Tibial artery (tissue), 4 donors: ENCODE measurements at regions not wholly inside any gene's neighbourhood (a gene's known extent, or its start where the extent isn't known, plus 50 kb on each side); places are given as distances from the start of the nearest gene placed in this dataset.
A peak's percentile ranks its signal among the peaks of the same experiment; 100 is the strongest.

Experiments used
- DNase-seq, 2 donors: peaks; one replicate each; pipeline ENCODE4 v3.0.0-alpha.2; 2019
- H3K27ac ChIP-seq, 2 donors: fragments of 200-600 bp; sonication (generic) in 1 of 2; 1 replicate in 1 of 2; 2 replicates in 1 of 2; pipeline ENCODE4 v1.5.1; 2018 to 2019; ENCODE audit warnings: mild to moderate bottlenecking in 1 of 2
- H3K27me3 ChIP-seq, 2 donors: fragments of 200-600 bp; sonication (generic) in 1 of 2; one replicate each; pipeline versions ENCODE4 v1.5.1 to v1.6.0; 2016 to 2019
- H3K36me3 ChIP-seq, 3 donors: fragments of 200-600 bp; sonication (generic) in 2 of 3; one replicate each; pipeline ENCODE4 v1.5.1; 2016 to 2019; ENCODE audit warnings: mild to moderate bottlenecking in 2 of 3
- H3K4me1 ChIP-seq, 4 donors: fragments of 200-600 bp; sonication (generic) in 2 of 4; 1 replicate in 3 of 4; 2 replicates in 1 of 4; pipeline ENCODE4 v1.5.1; 2016 to 2019
- H3K4me3 ChIP-seq, 2 donors: fragments of 200-600 bp; sonication (generic) in 1 of 2; 1 replicate in 1 of 2; 2 replicates in 1 of 2; pipeline ENCODE4 v1.5.1; 2018 to 2019; ENCODE audit warnings: mild to moderate bottlenecking in 2 of 2
- H3K9me3 ChIP-seq, 3 donors: fragments of 200-600 bp; sonication (generic) in 1 of 3; one replicate each; pipeline ENCODE4 v1.5.1; 2016 to 2019
- intact Hi-C: fragments of 100-400 bp; cut with DNase I; formaldehyde crosslinking; loops from one replicate; pipeline ENCODE4 v1.15.0; 2023; ENCODE audit warnings: low total_unique reads
- TF ChIP-seq, protein P1 (sequence below), 2 experiments: fragments of 200-600 bp in 1 of 2; fragments of 450-650 bp in 1 of 2; IDR thresholded peaks; one replicate each; pipeline ENCODE4 v1.5.1; 2017 to 2019; ENCODE audit warnings: antibody characterized with exemption in 2 of 2, mild to moderate bottlenecking in 1 of 2, moderate library complexity in 1 of 2

DNA sequence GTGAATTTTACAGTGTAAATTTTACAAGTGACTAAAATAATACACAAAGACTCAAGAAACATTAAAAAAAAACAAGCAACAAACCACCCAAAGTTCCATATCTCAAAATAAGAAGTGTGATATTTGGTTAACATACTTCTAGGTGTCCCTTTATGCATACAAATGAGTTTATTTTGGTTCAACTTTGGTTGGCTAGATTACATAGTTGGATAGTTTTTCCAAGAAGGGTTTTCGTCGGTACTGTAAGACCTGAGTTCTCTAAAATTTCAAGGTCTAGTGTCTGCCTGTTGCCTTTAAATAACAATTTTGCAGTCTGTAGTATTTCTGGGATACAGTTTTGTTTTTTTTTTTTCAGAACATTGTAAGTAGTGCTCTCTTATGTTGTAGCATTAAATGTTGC is 58.8 kb upstream of the JAK2 start:
- no peaks in the 10 kb centered on the region for H3K27me3 ChIP-seq
- H3K27ac ChIP-seq = peak overlapping the region; percentile 53 to 68
- no peak for DNase-seq
- no peak overlapping the region for H3K4me3 ChIP-seq
- peaks cover 0 to 83% (median 21%) of the 10 kb centered on the region in 4 donors for H3K4me1 ChIP-seq
- TF ChIP-seq, protein P1, sequence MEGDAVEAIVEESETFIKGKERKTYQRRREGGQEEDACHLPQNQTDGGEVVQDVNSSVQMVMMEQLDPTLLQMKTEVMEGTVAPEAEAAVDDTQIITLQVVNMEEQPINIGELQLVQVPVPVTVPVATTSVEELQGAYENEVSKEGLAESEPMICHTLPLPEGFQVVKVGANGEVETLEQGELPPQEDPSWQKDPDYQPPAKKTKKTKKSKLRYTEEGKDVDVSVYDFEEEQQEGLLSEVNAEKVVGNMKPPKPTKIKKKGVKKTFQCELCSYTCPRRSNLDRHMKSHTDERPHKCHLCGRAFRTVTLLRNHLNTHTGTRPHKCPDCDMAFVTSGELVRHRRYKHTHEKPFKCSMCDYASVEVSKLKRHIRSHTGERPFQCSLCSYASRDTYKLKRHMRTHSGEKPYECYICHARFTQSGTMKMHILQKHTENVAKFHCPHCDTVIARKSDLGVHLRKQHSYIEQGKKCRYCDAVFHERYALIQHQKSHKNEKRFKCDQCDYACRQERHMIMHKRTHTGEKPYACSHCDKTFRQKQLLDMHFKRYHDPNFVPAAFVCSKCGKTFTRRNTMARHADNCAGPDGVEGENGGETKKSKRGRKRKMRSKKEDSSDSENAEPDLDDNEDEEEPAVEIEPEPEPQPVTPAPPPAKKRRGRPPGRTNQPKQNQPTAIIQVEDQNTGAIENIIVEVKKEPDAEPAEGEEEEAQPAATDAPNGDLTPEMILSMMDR (IDR thresholded peaks at IDR 0.05) = no peak
- intact Hi-C loops = no loop called here
- no peaks in the 10 kb centered on the region for H3K36me3 ChIP-seq
- no peaks in the 10 kb centered on the region for H3K9me3 ChIP-seq

DNA sequence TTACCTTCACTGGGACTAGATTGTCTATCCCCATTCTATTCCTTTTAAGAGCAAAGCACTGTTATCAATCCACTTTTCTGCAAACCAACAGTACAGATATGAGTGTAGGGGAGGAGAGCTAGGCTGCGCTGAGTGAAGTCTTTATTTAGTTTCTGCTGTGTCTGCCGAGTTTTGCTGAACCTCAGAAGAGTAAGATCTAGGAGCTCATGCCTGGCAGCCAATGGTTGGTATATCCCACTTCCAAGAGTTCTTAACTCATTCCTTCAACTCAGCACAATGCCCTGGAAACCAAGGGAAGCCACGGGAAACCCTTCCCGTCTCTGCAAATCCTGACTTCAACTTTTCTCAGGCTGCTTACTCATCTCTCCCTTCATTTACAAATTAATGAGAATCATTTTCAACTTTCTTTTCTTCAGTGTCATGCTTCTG is 58.0 kb upstream of the JAK2 start:
- H3K36me3 ChIP-seq = no peaks in the 10 kb centered on the region
- intact Hi-C loops = no loop called here
- peak overlapping the region in 1 of 2 donors; percentile 0 for H3K4me3 ChIP-seq
- TF ChIP-seq, protein P1 (IDR thresholded peaks at IDR 0.05) = no peak
- no peaks in the 10 kb centered on the region for H3K27me3 ChIP-seq
- H3K4me1 ChIP-seq = peaks cover 0 to 82% (median 21%) of the 10 kb centered on the region in 4 donors
- H3K27ac ChIP-seq = peak overlapping the region; percentile 53 to 68
- no peaks in the 10 kb centered on the region for H3K9me3 ChIP-seq
- DNase-seq = no peak

DNA sequence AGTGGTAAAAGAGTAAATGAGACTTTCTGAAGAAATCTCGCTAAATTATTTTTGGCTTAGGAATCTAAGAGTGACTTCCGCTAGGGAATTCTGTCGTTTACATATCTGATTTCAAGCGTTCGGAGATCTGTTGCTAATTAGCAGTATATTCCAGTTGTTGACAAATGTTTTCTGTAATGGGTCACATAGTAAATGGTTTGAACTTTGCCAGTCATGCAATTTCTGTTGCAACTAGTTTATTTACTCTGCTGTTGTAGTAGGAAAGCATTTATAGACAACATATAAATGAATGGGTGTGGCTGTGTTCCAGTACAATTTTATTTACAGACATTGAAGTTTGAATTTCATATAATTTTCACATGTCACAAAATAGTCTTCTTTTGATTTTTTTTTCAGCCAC is 57.4 kb upstream of the JAK2 start:
- H3K27me3 ChIP-seq = no peaks in the 10 kb centered on the region
- no peaks in the 10 kb centered on the region for H3K36me3 ChIP-seq
- no peak for DNase-seq
- no peaks in the 10 kb centered on the region for H3K9me3 ChIP-seq
- peaks cover 0 to 82% (median 26%) of the 10 kb centered on the region in 4 donors for H3K4me1 ChIP-seq
- TF ChIP-seq, protein P1 (IDR thresholded peaks at IDR 0.05) = no peak
- H3K4me3 ChIP-seq = no peak overlapping the region
- intact Hi-C loops = no loop called here
- peak overlapping the region; percentile 53 to 68 for H3K27ac ChIP-seq

DNA sequence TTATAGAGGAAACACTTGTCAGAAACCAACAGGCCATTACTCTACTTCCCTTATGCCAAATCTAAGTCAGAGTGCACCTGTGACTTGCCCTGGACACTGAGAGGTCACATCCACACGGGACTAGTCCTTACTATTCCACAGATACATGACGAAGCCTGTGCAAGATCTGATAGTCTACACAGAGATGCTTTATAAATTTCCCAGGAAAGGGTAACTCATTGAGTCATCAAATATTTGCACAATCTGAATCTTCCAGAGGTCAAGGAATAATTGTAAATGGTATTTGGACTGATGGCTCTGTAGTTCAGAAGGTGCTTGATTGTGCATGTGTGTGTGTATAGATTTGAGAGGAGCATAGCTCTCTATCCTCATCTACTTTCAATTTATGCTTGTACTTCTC is 55.2 kb upstream of the JAK2 start:
- Histone ChIP-seq H3K27me3 (no peaks in the 10 kb centered on the region), H3K9me3 (no peaks in the 10 kb centered on the region), H3K4me1 (peaks cover 0 to 76% (median 25%) of the 10 kb centered on the region in 4 donors), H3K27ac (peak overlapping the region; percentile 53 to 68), H3K4me3 (no peak overlapping the region), H3K36me3 (no peaks in the 10 kb centered on the region)
- TF ChIP-seq, protein P1 (IDR thresholded peaks at IDR 0.05) = no peak
- intact Hi-C loops = no loop called here
- DNase-seq = no peak

DNA sequence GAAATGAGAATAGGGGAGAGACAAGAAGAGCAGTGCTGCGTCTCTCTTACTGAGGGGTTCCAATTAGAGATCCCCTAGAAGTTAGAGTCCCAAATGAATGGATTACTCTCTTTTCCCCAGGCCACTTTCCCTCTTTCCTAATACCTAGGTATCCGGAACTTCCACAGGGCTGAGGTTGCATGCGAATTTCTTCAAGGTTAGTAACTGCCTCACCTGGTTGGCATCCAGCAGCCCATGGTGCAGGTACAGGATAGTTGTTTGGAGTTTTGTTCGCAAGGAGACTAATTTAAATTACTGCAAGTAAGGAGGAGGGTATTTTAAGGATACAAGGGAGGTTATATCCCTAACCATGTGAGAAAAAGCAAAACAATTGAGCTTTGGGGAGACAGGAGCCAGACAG is 52.4 kb upstream of the JAK2 start:
- no peak for DNase-seq
- Histone ChIP-seq H3K27ac (peak overlapping the region; percentile 60 to 63), H3K9me3 (no peaks in the 10 kb centered on the region), H3K4me3 (peak overlapping the region in 1 of 2 donors; percentile 40), H3K27me3 (no peaks in the 10 kb centered on the region), H3K4me1 (peaks cover 0 to 80% (median 36%) of the 10 kb centered on the region in 4 donors), H3K36me3 (no peaks in the 10 kb centered on the region)
- intact Hi-C loops = no loop called here
- TF ChIP-seq, protein P1 (IDR thresholded peaks at IDR 0.05) = no peak

DNA sequence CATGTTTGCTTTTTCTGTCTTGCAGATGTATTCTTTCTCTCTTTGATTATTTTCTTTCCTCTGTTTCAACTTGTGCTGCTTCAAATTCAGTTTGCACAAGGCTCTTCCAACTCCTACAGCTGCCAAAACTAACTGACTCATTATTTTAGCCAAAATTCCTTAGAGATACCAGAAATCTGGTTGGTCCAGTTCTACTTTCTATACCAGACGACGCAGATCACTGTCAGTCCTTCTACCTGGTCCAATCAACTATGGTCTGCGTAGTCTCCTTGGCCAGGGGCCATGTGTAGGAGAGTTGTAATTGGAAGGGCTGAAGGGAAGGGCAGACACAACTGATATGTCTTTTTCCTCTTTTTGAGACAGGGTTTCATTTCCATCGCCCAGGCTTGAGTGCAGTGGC is 51.9 kb upstream of the JAK2 start:
- H3K4me1 ChIP-seq = peaks cover 0 to 80% (median 36%) of the 10 kb centered on the region in 4 donors
- H3K36me3 ChIP-seq = no peaks in the 10 kb centered on the region
- H3K9me3 ChIP-seq = no peaks in the 10 kb centered on the region
- peak overlapping the region; percentile 16 to 40 for H3K4me3 ChIP-seq
- H3K27ac ChIP-seq = peak overlapping the region; percentile 60 to 63
- TF ChIP-seq, protein P1 (IDR thresholded peaks at IDR 0.05) = no peak
- intact Hi-C loops = no loop called here
- H3K27me3 ChIP-seq = no peaks in the 10 kb centered on the region
- DNase-seq = no peak
